SK-N-SH (cell line): ENCODE measurements at regions not wholly inside any gene's neighbourhood (a gene's known extent, or its start where the extent isn't known, plus 50 kb on each side); places are given as distances from the start of the nearest gene placed in this dataset.

ENCODE experiments used
- ELF1 ChIP-seq: IDR thresholded peaks from 2 replicates; pipeline ENCODE4 v1.4.0; 2012
- EP300 ChIP-seq, 2 experiments: IDR thresholded peaks; 2 replicates each; pipeline versions ENCODE4 v1.4.0 to v1.6.1; 2012; ENCODE audit warnings: borderline replicate concordance in 1 of 2, low read depth in 1 of 2, low read length in 1 of 2
- FOXM1 ChIP-seq: IDR thresholded peaks from 2 replicates; pipeline ENCODE4 v1.4.0; 2012; ENCODE audit warnings: low read depth, mild to moderate bottlenecking
- MAX ChIP-seq: IDR thresholded peaks from 2 replicates; pipeline ENCODE4 v1.4.0; 2012; ENCODE audit warnings: low read depth
- NRF1 ChIP-seq: IDR thresholded peaks from 2 replicates; pipeline ENCODE4 v1.6.1; 2012; ENCODE audit warnings: low read depth, mild to moderate bottlenecking, low read length
- RFX5 ChIP-seq: IDR thresholded peaks from 2 replicates; pipeline ENCODE4 v1.6.1; 2012; ENCODE audit warnings: mild to moderate bottlenecking, improper control_type of control experiment, low read length
- RXRA ChIP-seq: IDR thresholded peaks from 2 replicates; pipeline ENCODE4 v1.4.0; 2012; ENCODE audit warnings: low read depth, mild to moderate bottlenecking, borderline replicate concordance
- SIN3A ChIP-seq: IDR thresholded peaks from 2 replicates; pipeline ENCODE4 v1.6.1; 2012; ENCODE audit warnings: low read depth, mild to moderate bottlenecking, low read length, moderate library complexity, borderline replicate concordance
- SMC3 ChIP-seq: IDR thresholded peaks from 2 replicates; pipeline ENCODE4 v1.6.1; 2012; ENCODE audit warnings: low read depth, low read length, improper control_type of control experiment
- TF ChIP-seq, protein P1 (sequence below): fragments of 200-600 bp; sonication (generic); IDR thresholded peaks from 2 replicates; pipeline ENCODE4 v1.6.1; 2017; ENCODE audit warnings: antibody characterized with exemption, mild to moderate bottlenecking, moderate library complexity
- TF ChIP-seq, protein P2 (sequence below): IDR thresholded peaks from 2 replicates; pipeline ENCODE4 v1.4.0; 2012; ENCODE audit warnings: low read depth, borderline replicate concordance

- TF ChIP-seq, protein P1, sequence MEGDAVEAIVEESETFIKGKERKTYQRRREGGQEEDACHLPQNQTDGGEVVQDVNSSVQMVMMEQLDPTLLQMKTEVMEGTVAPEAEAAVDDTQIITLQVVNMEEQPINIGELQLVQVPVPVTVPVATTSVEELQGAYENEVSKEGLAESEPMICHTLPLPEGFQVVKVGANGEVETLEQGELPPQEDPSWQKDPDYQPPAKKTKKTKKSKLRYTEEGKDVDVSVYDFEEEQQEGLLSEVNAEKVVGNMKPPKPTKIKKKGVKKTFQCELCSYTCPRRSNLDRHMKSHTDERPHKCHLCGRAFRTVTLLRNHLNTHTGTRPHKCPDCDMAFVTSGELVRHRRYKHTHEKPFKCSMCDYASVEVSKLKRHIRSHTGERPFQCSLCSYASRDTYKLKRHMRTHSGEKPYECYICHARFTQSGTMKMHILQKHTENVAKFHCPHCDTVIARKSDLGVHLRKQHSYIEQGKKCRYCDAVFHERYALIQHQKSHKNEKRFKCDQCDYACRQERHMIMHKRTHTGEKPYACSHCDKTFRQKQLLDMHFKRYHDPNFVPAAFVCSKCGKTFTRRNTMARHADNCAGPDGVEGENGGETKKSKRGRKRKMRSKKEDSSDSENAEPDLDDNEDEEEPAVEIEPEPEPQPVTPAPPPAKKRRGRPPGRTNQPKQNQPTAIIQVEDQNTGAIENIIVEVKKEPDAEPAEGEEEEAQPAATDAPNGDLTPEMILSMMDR: no peak
- no peak for TF ChIP-seq RXRA
- no peak for TF ChIP-seq NRF1
- no peak for TF ChIP-seq EP300 (IDR thresholded peaks at IDR 0.05; ENCODE audit: borderline replicate concordance in 1 of 2, low read depth in 1 of 2, low read length in 1 of 2)
- no peak for TF ChIP-seq RFX5
- TF ChIP-seq MAX: no peak
- TF ChIP-seq, protein P2, sequence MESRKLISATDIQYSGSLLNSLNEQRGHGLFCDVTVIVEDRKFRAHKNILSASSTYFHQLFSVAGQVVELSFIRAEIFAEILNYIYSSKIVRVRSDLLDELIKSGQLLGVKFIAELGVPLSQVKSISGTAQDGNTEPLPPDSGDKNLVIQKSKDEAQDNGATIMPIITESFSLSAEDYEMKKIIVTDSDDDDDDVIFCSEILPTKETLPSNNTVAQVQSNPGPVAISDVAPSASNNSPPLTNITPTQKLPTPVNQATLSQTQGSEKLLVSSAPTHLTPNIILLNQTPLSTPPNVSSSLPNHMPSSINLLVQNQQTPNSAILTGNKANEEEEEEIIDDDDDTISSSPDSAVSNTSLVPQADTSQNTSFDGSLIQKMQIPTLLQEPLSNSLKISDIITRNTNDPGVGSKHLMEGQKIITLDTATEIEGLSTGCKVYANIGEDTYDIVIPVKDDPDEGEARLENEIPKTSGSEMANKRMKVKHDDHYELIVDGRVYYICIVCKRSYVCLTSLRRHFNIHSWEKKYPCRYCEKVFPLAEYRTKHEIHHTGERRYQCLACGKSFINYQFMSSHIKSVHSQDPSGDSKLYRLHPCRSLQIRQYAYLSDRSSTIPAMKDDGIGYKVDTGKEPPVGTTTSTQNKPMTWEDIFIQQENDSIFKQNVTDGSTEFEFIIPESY: no peak
- no peak for TF ChIP-seq SMC3
- TF ChIP-seq FOXM1: no peak
- TF ChIP-seq SIN3A: no peak
- TF ChIP-seq ELF1: no peak
Measured at GRCh38 chr4:171621646-171622045, 191.6 kb upstream of the GALNTL6 start.
